Esophagus muscularis mucosa (tissue), 4 donors: ENCODE measurements at regions not wholly inside any gene's neighbourhood (a gene's known extent, or its start where the extent isn't known, plus 50 kb on each side); places are given as distances from the start of the nearest gene placed in this dataset.

Experiments
- DNase-seq: peaks from one replicate; pipeline ENCODE4 v3.0.0-alpha.2; 2017; ENCODE audit errors: extremely low spot score
- H3K27ac ChIP-seq, 4 donors: fragments of 200-600 bp; sonication (generic); replicated peaks in 1 of 4; 1 replicate in 3 of 4; 2 replicates in 1 of 4; pipeline ENCODE4 v1.5.1; 2016 to 2019; ENCODE audit warnings: mild to moderate bottlenecking in 1 of 4
- H3K27me3 ChIP-seq, 4 donors: fragments of 200-600 bp; sonication (generic); one replicate each; pipeline versions ENCODE4 v1.5.1 to v1.6.0; 2016 to 2019
- H3K36me3 ChIP-seq, 4 donors: fragments of 200-600 bp; sonication (generic); one replicate each; pipeline ENCODE4 v1.5.1; 2016 to 2019
- H3K4me1 ChIP-seq, 4 donors: fragments of 200-600 bp; sonication (generic); one replicate each; pipeline ENCODE4 v1.5.1; 2016 to 2019
- H3K4me3 ChIP-seq, 4 donors: fragments of 200-600 bp; sonication (generic); 1 replicate in 2 of 4; 2 replicates in 2 of 4; pipeline ENCODE4 v1.5.1; 2016 to 2019; ENCODE audit warnings: mild to moderate bottlenecking in 4 of 4, moderate library complexity in 1 of 4
- H3K9me3 ChIP-seq, 4 donors: fragments of 200-600 bp; sonication (generic); 1 replicate in 3 of 4; 2 replicates in 1 of 4; pipeline ENCODE4 v1.5.1; 2016 to 2019
- CTCF ChIP-seq, 3 experiments: fragments of 200-600 bp in 2 of 3; fragments of 450-650 bp in 1 of 3; sonication (generic) in 2 of 3; IDR thresholded peaks; one replicate each; pipeline ENCODE4 v1.5.1; 2017 to 2019; ENCODE audit warnings: antibody characterized with exemption in 3 of 3, mild to moderate bottlenecking in 2 of 3, moderate library complexity in 1 of 3
- EP300 ChIP-seq: sonication (generic); formaldehyde crosslinking; IDR thresholded peaks from one replicate; pipeline ENCODE4 v1.6.1; 2017; ENCODE audit warnings: antibody characterized with exemption
- POLR2A ChIP-seq: fragments of 450-650 bp; IDR thresholded peaks from one replicate; pipeline ENCODE4 v1.6.1; 2017; ENCODE audit warnings: antibody characterized with exemption, moderate library complexity, mild to moderate bottlenecking, low read depth
- POLR2AphosphoS5 ChIP-seq, 2 donors: sonication (generic); formaldehyde crosslinking; IDR thresholded peaks; one replicate each; pipeline ENCODE4 v1.6.1; 2017; ENCODE audit warnings: antibody characterized with exemption in 2 of 2
- WGBS: methylation state at CpG from one replicate; pipeline ENCODE4 v1.1.5; 2018; 5-methylcytosine and 5-hydroxymethylcytosine counted together
- intact Hi-C: fragments of 100-400 bp; cut with DNase I; formaldehyde crosslinking; loops from one replicate; pipeline ENCODE4 v1.15.1; 2023

- H3K4me1 ChIP-seq = no peaks in the 10 kb centered on the region
- no peak overlapping the region for H3K4me3 ChIP-seq
- no peak for DNase-seq
- TF ChIP-seq EP300 (no peak), CTCF (IDR thresholded peaks at IDR 0.05) (no peak), POLR2AphosphoS5 (IDR thresholded peaks at IDR 0.05) (no peak), POLR2A (no peak)
- H3K27me3 ChIP-seq = no peaks in the 10 kb centered on the region
- peaks cover 0 to 7% (median 0%) of the 10 kb centered on the region in 4 donors for H3K9me3 ChIP-seq
- intact Hi-C loops = no loop called here
- H3K27ac ChIP-seq = no peak overlapping the region
- H3K36me3 ChIP-seq = no peaks in the 10 kb centered on the region
- 44% methylated on average over 3 of the region's 3 CpGs for WGBS
Measured at GRCh38 chr5:164073081-164073480, 567.7 kb downstream of the MAT2B start.

GRCh38 chr5:164076556-164076955 lies 571.1 kb downstream of the MAT2B start:
- no peaks in the 10 kb centered on the region for H3K9me3 ChIP-seq
- no peak overlapping the region for H3K27ac ChIP-seq
- no peaks in the 10 kb centered on the region for H3K4me1 ChIP-seq
- intact Hi-C loops = no loop called here
- DNase-seq = no peak
- H3K36me3 ChIP-seq = no peaks in the 10 kb centered on the region
- H3K4me3 ChIP-seq = no peak overlapping the region
- 64% methylated on average over 4 of the region's 4 CpGs for WGBS
- TF ChIP-seq POLR2A (no peak), EP300 (no peak), CTCF (IDR thresholded peaks at IDR 0.05) (no peak), POLR2AphosphoS5 (IDR thresholded peaks at IDR 0.05) (no peak)
- no peaks in the 10 kb centered on the region for H3K27me3 ChIP-seq

- TF ChIP-seq EP300 (no peak), POLR2A (no peak), POLR2AphosphoS5 (IDR thresholded peaks at IDR 0.05) (no peak), CTCF (IDR thresholded peaks at IDR 0.05) (no peak)
- intact Hi-C loops = no loop called here
- H3K4me3 ChIP-seq = no peak overlapping the region
- H3K9me3 ChIP-seq = no peaks in the 10 kb centered on the region
- H3K27ac ChIP-seq = no peak overlapping the region
- no peak for DNase-seq
- H3K4me1 ChIP-seq = no peaks in the 10 kb centered on the region
- 54% methylated on average over 2 of the region's 2 CpGs for WGBS
- H3K36me3 ChIP-seq = no peaks in the 10 kb centered on the region
- H3K27me3 ChIP-seq = no peaks in the 10 kb centered on the region
Measured at GRCh38 chr5:164090358-164090757, 584.9 kb downstream of the MAT2B start.

DNA sequence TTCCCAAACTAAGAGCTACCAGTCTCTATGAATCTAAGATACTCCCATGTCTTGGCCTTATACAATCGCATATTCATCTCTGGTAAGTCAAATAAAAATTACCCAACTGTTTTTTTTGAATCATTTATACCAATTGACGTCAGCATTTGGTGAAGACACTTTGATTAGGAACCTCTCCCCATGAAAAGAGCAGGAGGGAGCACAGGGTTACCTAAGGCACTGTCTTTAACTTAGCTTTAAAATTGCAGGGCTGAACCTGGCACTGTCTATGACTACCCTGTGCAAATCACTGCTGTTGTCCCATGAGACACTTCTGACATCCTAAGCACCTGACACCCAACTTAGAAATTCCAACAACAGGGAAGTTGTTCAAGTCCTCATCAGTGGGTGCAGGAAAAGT lies 586.4 kb downstream of the MAT2B start:
- Histone ChIP-seq H3K27me3 (no peaks in the 10 kb centered on the region), H3K4me3 (no peak overlapping the region), H3K9me3 (no peaks in the 10 kb centered on the region), H3K27ac (no peak overlapping the region), H3K4me1 (no peaks in the 10 kb centered on the region), H3K36me3 (no peaks in the 10 kb centered on the region)
- WGBS = 80% methylated on average over 2 of the region's 2 CpGs
- no peak for DNase-seq
- TF ChIP-seq CTCF (IDR thresholded peaks at IDR 0.05) (no peak), POLR2AphosphoS5 (IDR thresholded peaks at IDR 0.05) (no peak), POLR2A (no peak), EP300 (no peak)
- intact Hi-C loops = no loop called here

GRCh38 chr5:164094291-164094690 lies 588.9 kb downstream of the MAT2B start:
- Histone ChIP-seq H3K9me3 (no peaks in the 10 kb centered on the region), H3K4me3 (no peak overlapping the region), H3K27me3 (no peaks in the 10 kb centered on the region), H3K27ac (no peak overlapping the region), H3K36me3 (no peaks in the 10 kb centered on the region), H3K4me1 (no peaks in the 10 kb centered on the region)
- WGBS = 37% methylated on average over 3 of the region's 3 CpGs
- TF ChIP-seq POLR2A (no peak), CTCF (IDR thresholded peaks at IDR 0.05) (no peak), EP300 (no peak), POLR2AphosphoS5 (IDR thresholded peaks at IDR 0.05) (no peak)
- intact Hi-C loops = no loop called here
- no peak for DNase-seq
